NB4 (cell line): ENCODE measurements at regions not wholly inside any gene's neighbourhood (a gene's known extent, or its start where the extent isn't known, plus 50 kb on each side); places are given as distances from the start of the nearest gene placed in this dataset.

ENCODE experiments used
- DNase-seq: peaks from one replicate; pipeline ENCODE4 v3.0.0; 2010; ENCODE audit warnings: low read depth
- H3K4me3 ChIP-seq: one replicate; pipeline ENCODE4 v1.5.1; 2011; ENCODE audit warnings: mild to moderate bottlenecking, low read depth, low read length, moderate library complexity
- MYC ChIP-seq: IDR thresholded peaks from 2 replicates; pipeline ENCODE4 v1.6.1; 2011; ENCODE audit warnings: low read depth, low read length
- POLR2A ChIP-seq: IDR thresholded peaks from 2 replicates; pipeline ENCODE4 v1.6.1; 2011; ENCODE audit warnings: mild to moderate bottlenecking; ENCODE audit not compliant: insufficient read length; ENCODE audit errors: extremely low read depth
- TF ChIP-seq, protein P1 (sequence below): IDR thresholded peaks from one replicate; pipeline ENCODE4 v1.5.1; 2012; ENCODE audit warnings: low read depth, low read length
- TF ChIP-seq, protein P2 (sequence below): IDR thresholded peaks from 2 replicates; pipeline ENCODE4 v1.6.1; 2011; ENCODE audit warnings: low read depth, low read length

DNA sequence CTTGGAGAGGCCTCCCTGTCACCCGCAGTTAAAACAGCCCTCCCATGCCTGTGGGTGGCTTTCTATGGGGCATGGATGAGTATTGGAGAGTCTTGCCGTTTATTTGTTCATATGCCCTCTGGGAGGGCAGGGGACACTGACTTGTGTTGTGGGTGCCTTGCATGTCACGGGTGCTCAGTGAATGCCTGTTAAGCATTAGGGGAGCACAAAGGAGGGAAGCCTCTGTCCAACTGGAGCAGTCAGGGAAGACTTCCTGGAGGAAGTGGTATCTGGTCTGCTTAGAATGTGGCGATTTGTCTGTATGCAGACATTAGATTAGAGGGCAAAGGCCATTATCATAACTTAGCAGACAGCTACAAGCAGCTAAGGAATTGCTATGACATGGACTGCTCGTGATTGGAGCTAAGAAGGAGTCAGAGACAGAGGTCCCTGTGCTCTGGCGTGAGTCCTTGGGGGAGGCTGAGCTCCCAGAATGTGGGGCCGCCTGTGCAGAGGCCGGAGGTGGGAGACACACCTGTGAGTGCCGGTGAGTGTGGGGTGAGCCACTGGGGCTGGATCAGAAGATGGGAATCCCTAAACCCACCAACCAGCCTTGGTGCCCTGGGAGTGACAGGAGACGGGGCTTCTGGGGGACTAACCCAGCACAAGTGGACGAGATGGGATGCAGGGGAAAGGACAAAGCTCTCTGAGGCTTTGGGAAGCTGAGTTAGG, 286.1 kb downstream of the SEC14L1 start:
- no peak for DNase-seq
- H3K4me3 ChIP-seq, result no peak overlapping the region
- TF ChIP-seq POLR2A, result no peak

- DNase-seq, result no peak
- H3K4me3 ChIP-seq, result no peak overlapping the region
- TF ChIP-seq, protein P1, sequence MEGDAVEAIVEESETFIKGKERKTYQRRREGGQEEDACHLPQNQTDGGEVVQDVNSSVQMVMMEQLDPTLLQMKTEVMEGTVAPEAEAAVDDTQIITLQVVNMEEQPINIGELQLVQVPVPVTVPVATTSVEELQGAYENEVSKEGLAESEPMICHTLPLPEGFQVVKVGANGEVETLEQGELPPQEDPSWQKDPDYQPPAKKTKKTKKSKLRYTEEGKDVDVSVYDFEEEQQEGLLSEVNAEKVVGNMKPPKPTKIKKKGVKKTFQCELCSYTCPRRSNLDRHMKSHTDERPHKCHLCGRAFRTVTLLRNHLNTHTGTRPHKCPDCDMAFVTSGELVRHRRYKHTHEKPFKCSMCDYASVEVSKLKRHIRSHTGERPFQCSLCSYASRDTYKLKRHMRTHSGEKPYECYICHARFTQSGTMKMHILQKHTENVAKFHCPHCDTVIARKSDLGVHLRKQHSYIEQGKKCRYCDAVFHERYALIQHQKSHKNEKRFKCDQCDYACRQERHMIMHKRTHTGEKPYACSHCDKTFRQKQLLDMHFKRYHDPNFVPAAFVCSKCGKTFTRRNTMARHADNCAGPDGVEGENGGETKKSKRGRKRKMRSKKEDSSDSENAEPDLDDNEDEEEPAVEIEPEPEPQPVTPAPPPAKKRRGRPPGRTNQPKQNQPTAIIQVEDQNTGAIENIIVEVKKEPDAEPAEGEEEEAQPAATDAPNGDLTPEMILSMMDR, result no peak
- TF ChIP-seq, protein P2, sequence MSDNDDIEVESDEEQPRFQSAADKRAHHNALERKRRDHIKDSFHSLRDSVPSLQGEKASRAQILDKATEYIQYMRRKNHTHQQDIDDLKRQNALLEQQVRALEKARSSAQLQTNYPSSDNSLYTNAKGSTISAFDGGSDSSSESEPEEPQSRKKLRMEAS, result no peak
- TF ChIP-seq POLR2A (no peak), MYC (no peak)
Measured at GRCh38 chr17:77427391-77427991, 286.7 kb downstream of the SEC14L1 start.

GRCh38 chr17:77428020-77428748, 287.4 kb downstream of the SEC14L1 start:
- no peak overlapping the region for H3K4me3 ChIP-seq
- TF ChIP-seq POLR2A (no peak), MYC (peak; percentile 59; the same call in 1 of the 2 replicates)
- TF ChIP-seq, protein P2, result peak; percentile 69
- peak; percentile 94 for DNase-seq

DNA sequence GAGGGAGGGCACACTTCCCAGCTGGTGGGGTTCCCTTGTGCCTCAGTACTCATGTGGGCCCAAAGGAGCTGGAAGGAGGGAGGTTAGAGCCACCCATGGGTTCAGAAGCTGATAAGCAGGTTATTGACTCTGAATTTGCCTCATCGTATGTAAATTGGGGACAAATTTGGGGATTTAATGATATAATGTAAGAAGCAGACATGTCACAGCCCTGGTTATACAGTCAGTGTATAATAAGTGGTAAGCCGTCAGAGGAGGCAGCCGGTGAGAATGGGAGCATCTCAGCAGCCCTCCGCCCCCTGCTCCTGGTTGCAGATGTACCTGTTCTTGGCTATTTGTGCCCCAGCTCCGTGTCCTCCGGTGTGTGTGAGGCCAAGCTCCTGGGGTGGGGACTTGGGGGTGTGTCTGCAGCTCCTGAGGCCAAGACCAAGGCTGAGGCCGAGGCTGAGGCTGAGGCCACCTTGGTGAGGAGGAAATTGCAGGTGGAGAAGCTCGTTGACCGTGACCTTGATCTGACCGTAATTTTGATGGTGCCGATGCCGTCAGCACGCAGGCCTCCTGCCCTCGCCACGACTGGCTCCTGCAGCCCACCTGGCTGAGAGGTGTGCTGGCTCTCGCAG, 288.1 kb downstream of the SEC14L1 start:
- no peak for DNase-seq
- no peak overlapping the region for H3K4me3 ChIP-seq
- TF ChIP-seq POLR2A, result no peak
- TF ChIP-seq, protein P1, result no peak
- TF ChIP-seq, protein P2, result no peak
- TF ChIP-seq MYC, result no peak

DNA sequence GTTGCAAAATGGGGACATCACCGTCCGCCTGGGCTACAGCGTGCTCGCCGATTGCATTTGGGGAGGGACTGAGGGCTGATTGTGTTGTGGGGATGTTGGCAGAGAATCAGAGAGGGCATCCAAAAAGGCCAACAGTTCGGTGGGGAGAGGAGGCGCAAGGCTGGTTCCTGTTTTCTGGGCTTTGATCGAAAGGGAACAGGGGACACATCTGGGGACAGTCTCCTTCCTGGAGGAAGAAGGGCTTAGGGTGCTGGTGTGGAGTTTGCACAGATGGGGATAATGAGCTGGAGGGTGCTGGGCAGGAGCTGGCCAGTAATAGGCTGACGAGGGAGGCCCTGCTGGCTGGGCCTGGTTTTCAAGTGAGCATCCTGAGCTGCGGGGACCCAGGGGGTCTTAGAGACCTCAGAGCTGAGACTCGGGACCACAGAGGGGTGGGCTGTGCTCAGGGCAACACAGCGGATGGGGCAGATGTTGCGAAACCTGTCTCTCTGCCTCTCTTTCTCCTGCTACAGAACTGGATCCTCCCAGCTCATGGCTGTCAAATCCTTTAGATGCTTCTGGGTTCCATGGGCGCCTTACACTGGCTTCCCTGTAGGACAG, 288.7 kb downstream of the SEC14L1 start:
- H3K4me3 ChIP-seq, result no peak overlapping the region
- TF ChIP-seq MYC (no peak), POLR2A (no peak)
- TF ChIP-seq, protein P1, result no peak
- TF ChIP-seq, protein P2, result no peak
- peak; percentile 47 for DNase-seq

DNA sequence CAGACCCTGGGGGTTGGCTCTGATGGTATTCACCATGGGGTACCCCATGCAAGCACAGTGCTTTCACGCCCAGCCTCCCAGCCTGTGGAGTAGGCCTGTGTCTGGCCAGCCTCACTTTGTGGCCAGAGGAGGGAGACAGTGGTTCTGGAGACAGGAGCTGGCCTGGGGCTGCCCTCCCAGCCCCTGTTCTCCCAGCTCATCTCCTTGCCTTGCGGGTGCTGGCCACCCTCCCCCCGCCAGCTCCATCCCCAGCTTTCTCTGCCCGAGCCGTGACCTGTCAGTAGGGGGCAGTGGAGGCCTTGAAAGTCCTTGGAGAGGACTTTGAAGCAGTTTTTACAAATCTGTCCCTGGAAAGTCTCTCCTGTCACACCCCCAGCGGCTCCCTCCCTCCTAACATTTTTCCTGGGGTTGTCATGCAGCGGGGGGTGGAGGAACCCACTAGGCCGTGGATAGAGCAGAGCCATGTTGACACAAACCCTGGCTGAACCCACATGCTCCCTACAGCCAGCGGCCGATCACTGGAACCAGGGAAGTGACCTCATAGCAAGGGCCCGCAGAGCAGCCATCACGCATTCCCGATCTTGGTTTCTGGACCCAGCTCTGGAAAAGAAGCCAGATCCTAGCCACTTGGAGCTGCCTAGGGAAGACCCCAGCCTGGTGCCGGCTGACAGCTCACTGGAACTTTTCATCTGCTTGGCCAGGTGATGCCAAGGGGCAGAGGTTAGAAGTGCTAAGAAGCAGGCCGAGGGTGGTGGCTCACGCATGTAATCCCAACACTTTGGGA, 289.4 kb downstream of the SEC14L1 start:
- no peak overlapping the region for H3K4me3 ChIP-seq
- DNase-seq, result peak; percentile 77
- TF ChIP-seq MYC, result no peak
- TF ChIP-seq, protein P1, result peak; percentile 64
